ENCODE measurements at regions not wholly inside any gene's neighbourhood (a gene's known extent, or its start where the extent isn't known, plus 50 kb on each side); places are given as distances from the start of the nearest gene placed in this dataset.

GRCh38 chr1:166221316-166221715 is 54.5 kb upstream of the FAM78B start:
- no peaks in the 10 kb centered on the region for H3K27me3 ChIP-seq
- H3K4me1 ChIP-seq (ENCODE audit: control insufficient read depth in 1 of 2, insufficient read depth in 1 of 2, low read depth in 1 of 2, low read length in 1 of 2) = no peaks in the 10 kb centered on the region
- no peak overlapping the region for H3K4me3 ChIP-seq (ENCODE audit: low read depth in 1 of 2, low read length in 1 of 2)
- no peaks in the 10 kb centered on the region for H3K9me3 ChIP-seq
- H3K36me3 ChIP-seq = no peaks in the 10 kb centered on the region
- no peak for TF ChIP-seq CTCF (IDR thresholded peaks at IDR 0.05)
- H3K27ac ChIP-seq = no peak overlapping the region

GRCh38 chr1:166233750-166234366 is 67.1 kb upstream of the FAM78B start:
- Histone ChIP-seq H3K4me3 (ENCODE audit: low read depth in 1 of 2, low read length in 1 of 2) (no peak overlapping the region), H3K4me1 (ENCODE audit: control insufficient read depth in 1 of 2, insufficient read depth in 1 of 2, low read depth in 1 of 2, low read length in 1 of 2) (no peaks in the 10 kb centered on the region), H3K27me3 (no peaks in the 10 kb centered on the region), H3K36me3 (no peaks in the 10 kb centered on the region), H3K9me3 (no peaks in the 10 kb centered on the region), H3K27ac (no peak overlapping the region)
- TF ChIP-seq CTCF (IDR thresholded peaks at IDR 0.05) = no peak

- no peaks in the 10 kb centered on the region for H3K4me1 ChIP-seq (ENCODE audit: control insufficient read depth in 1 of 2, insufficient read depth in 1 of 2, low read depth in 1 of 2, low read length in 1 of 2)
- H3K27ac ChIP-seq = no peak overlapping the region
- TF ChIP-seq CTCF (IDR thresholded peaks at IDR 0.05) = no peak
- H3K36me3 ChIP-seq = no peaks in the 10 kb centered on the region
- no peak overlapping the region for H3K4me3 ChIP-seq (ENCODE audit: low read depth in 1 of 2, low read length in 1 of 2)
- no peaks in the 10 kb centered on the region for H3K27me3 ChIP-seq
- no peaks in the 10 kb centered on the region for H3K9me3 ChIP-seq
Observed at GRCh38 chr1:166235728-166236127, 68.9 kb upstream of the FAM78B start.

- Histone ChIP-seq H3K4me1 (ENCODE audit: control insufficient read depth in 1 of 2, insufficient read depth in 1 of 2, low read depth in 1 of 2, low read length in 1 of 2) (no peaks in the 10 kb centered on the region), H3K27me3 (no peaks in the 10 kb centered on the region), H3K9me3 (no peaks in the 10 kb centered on the region), H3K4me3 (ENCODE audit: low read depth in 1 of 2, low read length in 1 of 2) (no peak overlapping the region), H3K36me3 (no peaks in the 10 kb centered on the region), H3K27ac (no peak overlapping the region)
- no peak for TF ChIP-seq CTCF (IDR thresholded peaks at IDR 0.05)
Observed at GRCh38 chr1:166237675-166238074, 70.9 kb upstream of the FAM78B start.

- no peaks in the 10 kb centered on the region for H3K4me1 ChIP-seq (ENCODE audit: control insufficient read depth in 1 of 2, insufficient read depth in 1 of 2, low read depth in 1 of 2, low read length in 1 of 2)
- H3K36me3 ChIP-seq = no peaks in the 10 kb centered on the region
- no peaks in the 10 kb centered on the region for H3K9me3 ChIP-seq
- no peak overlapping the region for H3K4me3 ChIP-seq (ENCODE audit: low read depth in 1 of 2, low read length in 1 of 2)
- TF ChIP-seq CTCF (IDR thresholded peaks at IDR 0.05) = no peak
- no peaks in the 10 kb centered on the region for H3K27me3 ChIP-seq
- no peak overlapping the region for H3K27ac ChIP-seq
Observed at GRCh38 chr1:166253076-166253779, 86.4 kb upstream of the FAM78B start.

All from neutrophil (primary cell).